HG02623 (cell line): ENCODE measurements at regions not wholly inside any gene's neighbourhood (a gene's known extent, or its start where the extent isn't known, plus 50 kb on each side); places are given as distances from the start of the nearest gene placed in this dataset.
A peak's percentile ranks its signal among the peaks of the same experiment; 100 is the strongest.

Source experiments
- ATAC-seq: cut with Tn5 transposase; IDR thresholded peaks from one replicate; pipeline ENCODE4 v1.9.1; 2021; ENCODE audit warnings: moderate library complexity; ENCODE audit not compliant: unreplicated experiment

DNA sequence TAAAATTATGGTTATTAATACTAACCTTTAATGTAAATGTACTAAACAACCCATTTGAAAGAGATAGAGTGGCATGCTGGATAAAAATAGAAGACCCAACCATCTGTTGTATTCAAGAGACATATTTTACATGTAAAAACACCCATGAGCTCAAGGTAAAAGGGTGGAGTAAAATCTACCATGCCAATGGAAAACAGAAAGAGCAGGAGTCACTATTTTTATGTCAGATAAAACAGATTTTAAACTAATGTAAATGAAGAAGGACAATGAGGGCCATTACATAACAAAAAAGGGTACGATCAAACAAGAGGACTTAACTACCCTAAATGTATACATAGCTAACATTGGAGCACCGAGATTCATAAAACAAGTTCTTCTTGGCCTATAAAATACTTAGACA lies 66.3 kb downstream of the ITM2A start:
- ATAC-seq, result no peak

DNA sequence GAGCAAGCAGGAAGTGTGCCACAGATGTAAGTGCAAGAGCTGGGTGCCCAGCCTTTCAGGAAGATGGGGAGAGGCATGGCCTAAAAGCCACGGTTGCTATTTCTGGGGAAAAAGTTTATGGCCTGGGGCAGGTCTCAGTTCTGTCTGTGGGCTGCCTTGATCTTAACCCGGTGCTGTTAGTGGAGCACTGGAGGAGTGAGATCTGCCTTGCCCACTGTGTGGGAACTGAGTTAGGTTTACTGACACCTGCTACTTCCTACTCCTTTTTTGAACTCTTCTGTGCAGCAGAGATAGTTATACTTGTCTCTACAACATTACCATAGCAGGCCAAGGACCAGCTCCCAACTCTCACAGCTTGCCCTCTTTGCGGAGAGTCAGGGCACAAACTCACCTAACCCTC lies 76.5 kb downstream of the ITM2A start:
- ATAC-seq, result no peak

DNA sequence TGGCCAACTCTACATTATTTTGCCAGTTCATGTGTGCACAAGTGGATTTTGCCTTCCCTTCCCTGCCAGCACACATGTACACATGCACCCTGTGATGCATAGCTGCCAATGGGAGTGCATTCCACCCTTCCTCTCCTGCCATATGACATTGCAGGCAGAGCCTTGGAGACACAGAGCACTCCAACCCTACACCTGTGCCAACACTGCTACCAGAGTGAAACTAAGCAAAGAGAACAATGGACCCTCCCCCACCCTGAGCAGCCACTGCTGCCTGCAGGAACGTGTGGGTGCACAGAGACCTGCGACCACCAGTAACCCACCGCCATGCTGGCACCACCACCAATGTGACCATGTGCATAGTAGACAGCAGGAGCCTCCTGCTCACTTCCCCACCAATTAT lies 78.4 kb downstream of the ITM2A start:
- no peak for ATAC-seq

DNA sequence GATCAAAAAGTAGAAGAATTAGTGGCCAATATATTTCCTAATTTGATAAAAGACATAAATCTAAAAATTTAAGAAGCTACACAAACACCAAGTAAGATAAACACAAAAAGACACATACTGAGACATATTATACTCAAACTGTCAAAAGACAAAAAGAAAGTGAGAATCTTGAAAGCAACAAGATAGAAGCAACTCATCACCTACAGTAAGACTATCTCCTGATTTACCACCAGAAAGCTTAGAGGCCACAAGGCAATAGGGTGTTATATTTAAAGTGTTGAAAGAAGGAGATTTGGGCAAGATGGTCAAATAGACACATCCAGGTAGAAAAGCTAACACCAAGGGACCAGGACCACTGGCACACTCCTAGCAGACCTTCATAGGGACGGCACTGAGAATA lies 79.4 kb downstream of the ITM2A start:
- no peak for ATAC-seq

DNA sequence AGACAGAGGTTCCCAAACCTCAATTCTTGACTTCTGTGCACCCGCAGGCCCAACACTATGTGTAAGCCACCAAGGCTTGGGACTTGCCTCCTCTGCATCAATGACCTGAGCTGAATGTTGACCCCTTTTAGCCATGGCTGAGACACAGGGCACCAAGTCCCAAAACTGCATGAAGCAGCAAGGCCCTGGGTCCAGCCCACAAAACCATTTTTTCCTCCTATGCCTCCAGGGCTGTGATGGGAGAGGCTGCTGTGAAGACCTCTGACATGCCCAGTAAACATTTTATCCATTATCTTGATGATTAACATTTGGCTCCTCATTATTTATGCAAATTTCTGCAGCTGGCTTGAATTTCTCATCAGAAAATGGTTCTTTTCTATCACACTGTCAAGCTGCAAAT lies 85.4 kb downstream of the ITM2A start:
- no peak for ATAC-seq

DNA sequence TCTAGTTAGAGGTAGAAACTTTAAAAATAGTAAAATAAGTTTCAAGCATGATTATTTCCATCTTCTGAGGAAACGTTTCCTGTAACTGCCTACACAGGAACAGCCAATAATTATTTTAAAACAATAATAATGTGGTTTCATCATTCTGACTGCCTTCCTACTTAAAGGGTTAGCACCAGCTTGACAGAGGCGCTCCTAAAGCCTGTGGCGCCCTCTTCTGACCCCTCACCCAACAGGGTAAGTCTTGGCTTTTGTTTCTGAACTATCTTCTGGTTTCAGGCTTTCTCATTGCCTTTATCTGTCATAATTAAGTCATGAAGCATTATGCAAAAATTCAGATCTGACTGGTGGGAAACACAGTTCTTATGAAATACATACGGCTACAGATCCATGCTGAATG lies 96.7 kb downstream of the ITM2A start:
- peak; percentile 95 for ATAC-seq

DNA sequence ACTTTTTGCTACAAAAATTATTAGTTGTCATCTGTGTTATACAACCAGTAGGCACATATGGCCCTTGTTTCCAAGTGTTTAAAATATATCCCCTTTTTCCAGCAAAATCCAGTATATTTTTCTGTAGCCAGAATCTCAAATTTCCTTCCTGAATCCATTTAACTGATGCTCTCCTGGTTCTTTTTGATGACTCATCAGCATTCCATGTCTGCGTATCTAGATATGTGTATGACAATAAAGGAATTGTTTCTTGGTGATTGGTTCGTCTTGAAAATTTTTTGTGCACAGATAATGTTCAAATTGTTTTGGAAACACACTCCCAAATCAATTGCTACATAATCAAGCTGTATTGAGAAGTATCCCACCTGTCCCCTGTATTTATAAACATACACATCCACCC lies 98.3 kb downstream of the ITM2A start:
- no peak for ATAC-seq

DNA sequence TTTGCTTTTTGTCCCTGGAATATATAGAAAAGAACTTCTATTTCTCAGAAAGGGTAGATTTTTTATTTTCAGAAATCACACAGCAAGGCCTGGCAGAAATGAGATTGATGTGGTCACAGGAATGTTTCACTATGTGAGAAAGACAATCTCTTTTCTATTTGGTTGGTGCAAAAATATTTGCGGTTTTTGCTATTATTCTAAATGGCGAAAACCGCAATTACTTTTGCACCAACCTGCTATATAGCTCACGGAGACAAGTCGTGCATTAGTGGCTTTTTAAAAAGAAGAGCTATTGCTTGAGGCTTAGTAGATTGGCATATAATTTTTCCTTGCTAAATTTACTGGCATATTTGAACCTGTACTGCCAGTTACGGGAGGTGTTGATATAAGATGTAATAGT lies 100.4 kb downstream of the ITM2A start:
- no peak for ATAC-seq

DNA sequence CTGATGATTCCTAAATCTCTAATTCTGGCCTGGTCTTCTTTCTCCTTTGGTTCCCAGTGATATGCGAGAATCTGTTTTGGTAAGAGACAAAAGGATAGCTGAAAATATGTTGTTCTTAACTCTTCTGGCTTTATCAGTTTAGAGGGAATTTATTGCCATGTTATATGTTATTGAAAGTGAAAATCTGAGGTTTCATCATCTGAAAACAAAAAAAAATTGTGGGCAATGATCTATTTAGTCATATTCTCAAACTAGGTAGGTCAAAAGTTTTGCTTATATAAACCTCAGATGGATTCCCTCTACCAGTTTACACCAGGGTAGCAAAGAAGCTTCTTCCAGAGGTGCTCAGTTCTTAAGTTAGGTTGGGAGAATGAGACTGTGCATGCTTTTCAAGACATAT lies 103.6 kb downstream of the ITM2A start:
- no peak for ATAC-seq

DNA sequence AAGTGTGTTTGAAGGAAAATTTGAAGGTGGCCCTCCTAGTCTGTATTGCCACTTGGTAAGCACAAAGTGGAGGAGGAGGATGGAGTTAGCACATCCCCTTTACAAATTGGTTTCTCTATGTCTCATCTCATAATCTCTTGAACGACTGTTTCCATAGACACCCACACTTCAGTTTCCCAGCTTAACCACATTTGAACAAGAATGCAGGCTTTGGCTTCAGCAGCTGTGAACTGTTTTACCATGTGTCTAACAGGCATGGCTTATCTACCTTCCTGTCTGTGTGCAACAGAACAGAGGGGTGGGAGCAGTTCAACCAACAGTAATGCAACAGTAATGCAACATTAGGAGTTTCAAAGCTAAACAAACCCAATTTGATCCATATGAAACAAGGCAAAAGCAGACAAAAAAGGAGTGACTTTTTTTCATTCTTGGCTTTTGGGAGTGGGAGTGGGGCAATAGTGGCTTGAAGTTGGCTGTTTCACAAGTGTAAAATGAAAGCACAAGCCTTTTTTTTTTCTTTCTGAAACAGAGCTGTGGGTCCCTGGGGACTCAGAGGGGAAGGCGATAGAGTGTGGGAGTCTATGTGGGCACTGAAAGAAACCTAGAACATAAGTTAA lies 108.0 kb downstream of the ITM2A start:
- peak; percentile 90 for ATAC-seq

DNA sequence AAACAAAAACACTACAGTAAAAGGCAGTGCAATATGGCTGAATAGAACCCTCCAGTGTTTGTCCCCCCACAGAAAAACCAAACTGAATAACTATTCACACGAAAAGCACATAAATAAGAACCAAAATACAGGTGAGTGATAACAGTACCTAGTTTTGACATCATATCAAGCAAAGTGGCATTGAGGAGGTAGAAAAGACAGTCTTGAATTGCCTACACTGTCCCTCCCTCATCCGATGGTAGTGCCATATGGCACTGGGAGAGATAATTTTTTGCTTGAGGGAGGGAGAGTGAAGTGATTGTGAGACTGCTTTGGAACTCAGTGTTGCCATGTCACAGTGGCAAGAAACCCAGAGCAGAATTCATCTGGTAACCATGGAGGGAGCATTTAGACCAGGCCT lies 99.2 kb downstream of the GPR174 start:
- no peak for ATAC-seq

DNA sequence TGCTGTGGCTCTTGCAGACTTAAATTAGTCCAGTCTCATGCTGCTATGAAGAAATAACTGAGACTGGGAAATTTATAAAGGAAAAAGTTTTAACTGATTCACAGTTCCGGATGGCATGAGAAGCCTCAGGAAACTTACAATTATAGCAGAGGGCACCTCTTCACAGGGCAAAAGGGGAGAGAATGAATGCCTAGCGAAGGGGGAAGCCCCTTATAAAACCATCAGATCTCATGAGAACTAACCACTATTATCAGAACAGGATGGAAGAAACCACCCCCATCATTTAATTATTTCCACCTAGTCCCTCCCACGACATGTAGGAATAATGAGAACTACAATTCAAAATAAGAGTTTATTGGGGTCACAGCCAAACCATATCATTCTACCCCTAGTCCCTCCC lies 91.4 kb downstream of the GPR174 start:
- no peak for ATAC-seq

DNA sequence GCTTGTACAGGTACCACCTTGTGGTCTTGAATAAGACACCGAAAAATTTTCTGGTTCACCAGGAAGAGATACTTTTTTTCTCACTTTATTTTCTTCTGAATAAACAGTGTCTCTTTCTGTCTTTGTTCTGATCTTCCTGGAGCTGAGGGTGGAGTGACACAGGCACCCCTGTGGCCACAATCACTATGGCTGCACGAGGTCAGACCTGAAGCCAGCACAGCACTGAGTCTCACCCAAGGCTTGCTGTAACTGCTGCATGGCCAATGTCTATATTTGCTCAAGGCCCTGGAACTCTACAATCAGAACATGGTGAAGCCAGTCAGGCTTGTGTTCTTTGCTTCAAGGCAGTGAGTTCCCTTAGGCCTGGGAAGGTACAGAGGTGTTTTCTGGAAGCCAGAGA lies 87.2 kb downstream of the GPR174 start:
- no peak for ATAC-seq
